Hematopoietic multipotent progenitor cell treated with erythropoietin and hydrocortisone succinate and interleukin-3 and kit ligand, for 15 days (in vitro differentiated cells): ENCODE measurements at regions not wholly inside any gene's neighbourhood (a gene's known extent, or its start where the extent isn't known, plus 50 kb on each side); places are given as distances from the start of the nearest gene placed in this dataset.

Source experiments
- DNase-seq: peaks from one replicate; pipeline ENCODE4 v3.0.0-alpha.2; 2015; ENCODE audit warnings: low spot score

DNA sequence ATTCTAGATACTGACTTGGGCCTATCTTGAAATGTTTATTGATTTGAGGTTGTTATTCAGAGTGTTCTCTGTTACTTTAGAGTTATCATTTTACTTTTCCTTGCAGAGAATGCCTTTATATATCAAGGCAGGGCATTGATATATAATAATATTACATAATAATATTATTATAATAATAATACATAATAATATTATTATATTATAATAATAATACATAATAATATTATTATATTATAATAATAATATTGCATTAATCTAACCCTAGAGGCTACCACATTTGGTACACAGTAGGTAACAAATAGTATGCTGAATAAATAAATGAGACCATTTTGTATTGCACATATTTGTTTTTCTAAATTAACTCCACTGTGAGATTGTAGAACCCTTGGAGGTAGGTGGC is 216.3 kb downstream of the EFHB start:
- DNase-seq = no peak

DNA sequence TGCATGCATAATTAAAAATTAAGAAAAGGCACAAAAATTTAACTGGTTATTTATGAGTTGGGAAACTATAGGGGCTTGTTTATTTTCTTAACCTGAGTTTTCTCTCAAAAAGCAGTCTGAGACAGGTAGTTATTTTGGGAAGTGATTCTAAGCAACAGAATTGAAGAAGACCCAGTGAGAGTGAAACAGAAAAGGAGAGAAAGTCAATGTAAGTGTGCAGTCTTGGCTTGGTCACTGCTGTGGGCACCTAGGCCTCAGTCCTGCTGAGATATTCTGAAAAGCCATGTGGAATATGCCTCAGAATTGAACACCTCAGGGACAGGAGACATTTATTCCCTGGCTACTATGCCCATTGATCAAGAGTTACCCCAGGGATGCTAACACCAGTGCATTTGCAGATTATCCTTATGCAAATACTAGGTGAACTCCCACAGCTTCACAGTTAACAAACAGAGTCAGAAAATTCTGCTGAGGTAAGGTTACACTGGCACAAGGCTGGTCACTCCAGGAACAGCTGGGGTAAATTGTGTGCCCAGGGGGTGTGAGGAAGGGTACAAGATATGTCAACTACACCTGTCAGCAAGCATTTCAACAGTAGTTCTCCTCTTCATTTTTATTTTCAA is 222.7 kb downstream of the EFHB start:
- no peak for DNase-seq

GRCh38 chr3:19702416-19703078 is 231.5 kb downstream of the EFHB start:
- DNase-seq = no peak

- DNase-seq = no peak
Measured at GRCh38 chr3:19688767-19689166, 245.2 kb downstream of the EFHB start.

DNA sequence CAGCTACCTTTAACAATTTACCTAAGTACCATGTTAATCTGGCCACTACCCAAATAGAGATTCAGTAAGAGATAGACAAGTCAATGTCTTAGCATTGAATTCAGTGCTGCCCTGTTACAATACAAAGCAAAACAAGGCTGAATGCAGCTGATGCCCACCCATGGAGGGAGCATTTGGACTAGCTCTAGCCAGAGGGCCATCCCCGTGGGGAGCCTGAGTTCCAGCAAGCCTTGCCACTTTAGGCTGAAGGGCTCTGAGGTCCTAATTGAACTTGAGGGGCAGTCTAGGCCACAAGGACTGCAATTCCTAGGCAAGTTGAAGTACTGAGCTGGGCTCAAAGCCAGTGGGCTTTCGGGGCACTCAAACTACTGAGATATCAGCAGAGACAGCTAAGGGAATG is 265.9 kb downstream of the EFHB start:
- DNase-seq = no peak

DNA sequence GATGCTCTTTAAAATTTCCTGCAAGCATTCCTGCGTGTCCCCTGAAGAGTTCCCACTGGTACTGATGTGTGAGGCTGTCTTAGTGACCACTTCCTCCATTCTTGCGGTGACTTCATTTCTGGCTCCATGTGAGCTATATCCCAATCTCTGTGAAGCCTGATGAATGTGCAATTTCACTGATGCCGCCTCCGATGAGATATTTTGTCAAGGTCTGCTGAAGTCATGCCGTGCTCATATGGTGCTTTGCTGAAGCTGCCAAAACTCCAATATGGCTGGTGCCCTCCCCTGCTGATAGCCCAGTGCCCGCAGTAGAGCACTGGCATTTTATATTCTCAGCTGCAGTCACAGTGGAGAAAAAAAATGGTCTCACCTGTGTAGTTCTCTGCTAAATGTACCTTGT is 271.5 kb downstream of the EFHB start:
- DNase-seq = no peak

GRCh38 chr3:19652336-19652735 is 281.7 kb downstream of the EFHB start:
- DNase-seq = no peak

DNA sequence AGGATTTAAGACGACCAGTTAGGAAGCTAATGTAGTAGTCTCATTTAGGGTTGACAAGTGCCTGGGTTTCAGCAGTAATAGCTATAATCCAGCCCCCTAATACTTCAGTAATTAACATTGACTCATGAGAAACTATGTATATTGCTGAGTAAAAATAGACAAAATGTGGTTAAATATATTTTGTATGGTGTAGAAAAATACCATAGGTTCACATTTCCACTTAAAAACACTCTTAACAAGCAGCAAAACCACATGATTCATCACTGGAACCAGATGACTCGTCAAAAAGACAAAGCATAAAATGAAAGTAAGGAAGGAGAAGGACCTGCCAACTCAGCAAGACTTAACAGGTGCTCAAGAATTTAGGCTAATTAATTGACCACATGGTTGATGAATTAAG is 288.9 kb downstream of the EFHB start:
- DNase-seq = no peak

DNA sequence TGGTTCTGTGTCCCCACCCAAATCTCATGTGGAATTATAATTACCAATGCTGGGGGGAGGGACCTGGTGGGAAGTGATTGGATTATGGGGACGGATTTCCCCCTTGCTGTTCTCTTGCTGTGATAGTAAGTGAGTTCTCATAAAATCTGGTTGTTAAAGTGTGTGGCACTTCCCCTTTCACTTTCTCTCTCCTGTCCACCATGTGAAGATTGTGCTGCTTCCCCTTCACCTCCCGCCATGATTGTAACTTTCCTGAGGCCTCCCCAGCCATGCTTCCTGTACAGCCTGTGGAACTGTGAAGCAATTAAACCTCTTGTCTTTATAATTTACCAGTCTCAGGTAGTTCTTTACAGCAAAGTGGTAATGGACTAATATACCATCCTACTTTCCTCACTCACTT is 289.6 kb downstream of the EFHB start:
- no peak for DNase-seq

GRCh38 chr3:19641408-19641807 is 292.6 kb downstream of the EFHB start:
- DNase-seq = no peak

- DNase-seq = no peak
Measured at GRCh38 chr3:19632099-19633074, 301.6 kb downstream of the EFHB start.

GRCh38 chr3:19598870-19599269 is 335.1 kb downstream of the EFHB start:
- no peak for DNase-seq

GRCh38 chr3:19596408-19596807 is 337.6 kb downstream of the EFHB start:
- DNase-seq = no peak

DNA sequence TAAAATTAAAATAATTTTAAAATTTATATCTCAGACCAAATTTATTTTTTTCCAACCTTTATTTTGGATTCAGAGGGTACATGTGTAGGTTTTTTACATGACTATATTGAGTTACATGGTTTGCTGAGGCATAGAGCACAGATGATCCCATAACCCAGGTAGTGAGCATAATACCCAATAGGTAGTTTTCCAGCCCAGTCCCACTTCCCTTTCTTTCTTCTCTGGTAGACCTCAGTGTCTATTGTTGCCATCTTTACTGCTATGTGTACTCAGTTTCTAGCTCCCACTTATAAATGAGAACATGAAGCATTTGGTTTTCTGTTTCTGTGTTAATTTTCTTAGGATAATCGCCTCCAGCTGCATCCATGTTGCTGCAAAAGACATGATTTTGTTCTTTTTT is 338.1 kb downstream of the EFHB start:
- DNase-seq = no peak
